ENCODE measurements at regions not wholly inside any gene's neighbourhood (a gene's known extent, or its start where the extent isn't known, plus 50 kb on each side); places are given as distances from the start of the nearest gene placed in this dataset.
"Not testable (repeated sequence)": the region's sequence is repeated elsewhere in the genome, so short reads cannot be mapped to it uniquely, and the experiment has no call there.

DNA sequence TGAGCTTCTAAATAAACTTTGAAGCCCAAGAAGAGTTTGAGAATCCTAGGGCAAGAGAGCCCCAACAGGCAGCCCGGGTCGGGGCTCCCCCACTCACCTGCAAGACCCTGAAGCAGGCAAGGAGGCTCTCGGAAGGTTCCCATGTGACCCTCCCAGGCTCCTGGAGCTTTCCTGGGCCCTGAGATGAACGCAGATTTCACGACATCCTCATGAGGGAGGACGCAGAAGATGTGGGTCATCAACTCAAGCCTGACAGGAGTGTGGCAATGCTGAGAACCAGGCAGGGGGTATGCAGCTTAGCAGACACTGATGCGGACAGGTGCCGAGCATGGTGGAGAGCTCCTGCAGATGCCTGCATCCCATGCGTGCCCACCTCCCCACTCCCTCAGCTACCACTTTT, 184.5 kb upstream of the SLC24A3 start:
- no peak for DNase-seq

DNA sequence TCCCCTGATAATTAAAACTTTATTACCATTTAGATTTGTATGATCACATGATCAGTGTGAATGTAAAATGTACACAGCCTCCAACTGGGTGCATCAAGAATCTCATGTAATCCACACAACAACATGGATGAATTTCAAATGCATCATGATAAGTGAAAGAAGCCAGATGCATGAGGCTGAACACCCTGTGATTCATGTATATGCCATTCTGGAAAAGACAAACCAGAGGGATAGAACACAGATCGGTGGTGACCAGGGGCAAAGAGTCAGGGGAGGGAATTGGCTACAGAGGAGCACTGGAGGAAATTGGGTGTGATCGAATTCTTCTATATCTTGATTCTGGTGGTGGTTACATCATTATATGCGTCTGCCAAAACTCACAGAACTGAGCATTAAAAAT, 170.7 kb upstream of the SLC24A3 start:
- no peak for DNase-seq

DNA sequence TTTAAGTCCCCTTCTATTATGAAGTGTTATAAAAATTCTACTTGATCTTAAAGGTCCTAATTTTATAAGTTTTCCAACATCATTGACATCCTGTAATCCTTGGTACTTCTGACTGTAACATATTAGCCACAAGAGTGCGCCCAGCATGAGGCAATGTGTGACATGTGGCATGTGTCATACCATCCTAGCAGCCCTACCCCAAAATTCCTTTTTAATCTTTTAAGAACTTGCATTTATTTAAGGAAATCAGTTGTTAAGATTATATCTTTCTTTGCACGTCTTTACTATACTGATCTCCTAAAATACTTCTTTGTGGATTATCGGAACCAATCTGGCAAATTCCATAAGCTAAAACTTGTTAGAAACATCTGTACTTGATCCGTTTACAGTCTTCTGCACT, 167.1 kb upstream of the SLC24A3 start:
- DNase-seq = no peak

- no peak for DNase-seq
Measured at GRCh38 chr20:19047040-19047950, 165.1 kb upstream of the SLC24A3 start.

DNA sequence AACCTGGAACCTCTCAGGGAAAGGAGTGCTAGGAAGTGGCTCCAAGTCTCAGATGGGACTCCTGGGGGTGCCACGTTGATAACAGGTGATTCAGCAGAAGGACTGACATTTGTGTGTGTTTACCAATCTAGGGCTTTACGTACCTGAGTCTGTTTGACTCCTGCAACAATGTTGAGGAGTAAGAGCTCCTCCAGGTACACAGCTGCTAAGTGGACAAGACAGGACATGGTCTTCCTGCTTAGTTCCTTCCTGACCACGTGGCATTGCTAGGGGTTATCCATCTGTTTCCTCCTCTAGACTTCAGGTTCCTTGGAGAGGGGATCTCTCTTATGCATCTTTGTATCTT, 164.5 kb upstream of the SLC24A3 start:
- no peak for DNase-seq

DNA sequence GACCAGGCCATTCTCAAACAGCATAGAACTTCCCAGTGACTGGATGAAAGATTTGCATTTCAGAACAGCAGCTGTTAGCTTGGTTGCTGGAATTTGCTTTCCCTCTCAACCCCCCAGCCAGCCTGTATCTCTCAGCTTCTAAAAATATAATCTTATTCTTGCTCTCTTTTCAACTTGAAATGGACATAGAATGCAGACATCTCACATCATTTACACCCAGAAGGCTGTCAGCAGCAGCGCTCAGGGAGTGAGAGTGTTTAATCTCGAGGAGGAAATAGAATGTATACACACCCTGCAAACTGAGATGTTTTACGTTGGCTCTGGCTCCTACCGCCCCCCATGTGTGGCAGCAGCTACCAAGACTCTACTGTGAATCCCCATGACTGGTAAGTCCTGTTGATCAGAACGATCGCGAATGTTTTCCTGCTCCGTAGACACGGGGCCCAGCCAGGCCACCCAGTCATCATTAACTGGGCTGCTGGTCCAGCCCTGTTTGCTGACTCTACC, 163.4 kb upstream of the SLC24A3 start:
- no peak for DNase-seq

GRCh38 chr20:19049514-19049913, 162.9 kb upstream of the SLC24A3 start:
- no peak for DNase-seq

DNA sequence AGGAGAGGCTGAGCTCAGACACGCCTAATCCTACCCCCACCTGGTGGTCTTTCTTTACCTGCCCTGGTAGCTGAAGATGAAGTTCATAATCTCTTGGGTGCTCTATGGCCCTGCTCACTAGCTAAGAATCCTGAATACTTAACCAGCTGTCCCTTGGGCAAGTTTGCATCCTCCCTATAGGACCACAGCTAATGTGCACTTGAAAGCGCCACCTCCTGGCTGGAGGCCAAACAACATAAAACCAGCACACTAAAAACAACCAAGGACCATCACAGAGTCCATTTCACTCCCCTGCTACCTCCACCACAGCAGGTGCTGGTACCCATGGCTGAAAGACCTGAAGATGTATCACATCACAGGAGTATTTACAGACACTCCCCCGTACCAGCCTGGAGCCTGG, 155.5 kb upstream of the SLC24A3 start:
- peak; percentile 12 to 32 for DNase-seq

GRCh38 chr20:19064788-19065187, 147.7 kb upstream of the SLC24A3 start:
- DNase-seq = not testable (repeated sequence)

DNA sequence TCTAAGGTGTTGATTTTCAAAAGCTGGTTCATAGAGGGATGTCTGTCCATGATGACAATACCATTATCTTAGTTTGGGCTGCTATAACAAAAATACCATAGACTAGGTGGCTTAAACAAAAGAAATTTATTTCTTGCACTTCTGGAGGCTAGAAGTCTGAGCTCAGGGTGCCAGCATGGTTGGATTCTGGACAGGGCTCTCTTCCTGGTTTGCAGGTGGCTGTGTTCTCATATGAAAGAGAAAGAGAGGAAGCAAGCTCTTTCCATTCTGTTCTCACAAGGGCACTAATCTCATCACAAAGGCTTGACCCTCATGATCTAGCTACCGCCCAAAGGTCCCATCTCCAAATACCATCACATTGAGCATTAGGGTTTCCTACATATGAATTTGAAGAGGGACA, 144.5 kb upstream of the SLC24A3 start:
- no peak for DNase-seq

- DNase-seq = no peak
Measured at GRCh38 chr20:19070026-19070425, 142.4 kb upstream of the SLC24A3 start.

DNA sequence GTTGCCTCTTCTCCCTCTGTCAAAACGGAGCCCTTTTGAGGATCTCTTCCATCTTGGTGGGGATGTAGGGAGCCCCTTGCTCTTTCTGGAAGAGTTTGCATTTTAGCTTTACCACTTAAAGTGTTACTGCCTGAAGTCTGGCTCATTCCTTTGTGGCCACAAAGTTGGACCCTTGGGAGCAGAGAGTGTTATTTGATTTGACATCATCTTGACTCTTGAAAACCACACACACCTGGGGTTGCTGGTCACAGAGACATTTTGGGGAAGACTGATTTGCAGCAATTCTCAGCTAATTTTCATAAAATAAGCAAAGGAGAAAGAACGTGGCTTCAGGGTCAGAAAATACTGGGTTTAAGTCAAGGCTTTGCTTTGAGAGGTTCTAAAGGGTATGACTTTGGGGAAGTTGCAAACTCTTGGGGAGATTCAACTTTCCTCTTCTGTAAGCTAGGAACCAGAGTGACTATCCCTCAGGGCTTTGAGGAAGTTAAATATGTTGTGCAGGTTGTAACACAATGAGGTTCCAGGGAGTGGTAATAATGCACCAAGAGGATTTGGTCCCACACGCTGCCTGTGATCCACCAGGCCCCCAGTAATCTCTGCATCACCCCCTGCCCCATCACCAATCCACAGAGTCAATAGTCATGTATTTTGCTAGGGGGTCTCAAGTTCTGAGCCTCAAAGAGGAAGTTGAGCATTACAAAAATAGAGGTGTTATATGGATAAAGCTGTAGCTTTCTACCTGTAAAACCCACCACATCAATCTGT, 141.6 kb upstream of the SLC24A3 start:
- DNase-seq = no peak

- no peak for DNase-seq
Measured at GRCh38 chr20:19071446-19071725, 141.1 kb upstream of the SLC24A3 start.

GRCh38 chr20:19071902-19072498, 140.4 kb upstream of the SLC24A3 start:
- no peak for DNase-seq

DNA sequence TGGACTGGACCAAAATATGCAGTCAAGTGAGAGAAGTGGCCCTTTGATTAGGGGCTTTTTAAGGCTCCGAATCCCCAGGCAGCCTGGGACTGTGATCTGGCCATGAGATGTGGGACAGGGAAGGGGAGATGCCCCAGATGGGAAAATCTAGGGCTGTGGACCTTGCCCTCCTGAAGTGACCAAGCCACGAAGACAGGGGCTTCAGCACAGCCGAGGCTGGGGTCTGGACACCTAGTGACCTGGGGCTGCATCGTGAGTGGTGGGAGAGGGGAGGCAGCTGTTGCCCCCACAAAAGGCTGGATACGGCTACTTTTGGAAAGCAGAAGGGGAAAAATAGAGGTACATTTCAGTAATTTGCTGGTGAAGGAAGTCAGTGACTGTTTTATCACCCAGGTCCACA, 139.5 kb upstream of the SLC24A3 start:
- DNase-seq = no peak

- no peak for DNase-seq
Measured at GRCh38 chr20:19073584-19074218, 138.7 kb upstream of the SLC24A3 start.

DNA sequence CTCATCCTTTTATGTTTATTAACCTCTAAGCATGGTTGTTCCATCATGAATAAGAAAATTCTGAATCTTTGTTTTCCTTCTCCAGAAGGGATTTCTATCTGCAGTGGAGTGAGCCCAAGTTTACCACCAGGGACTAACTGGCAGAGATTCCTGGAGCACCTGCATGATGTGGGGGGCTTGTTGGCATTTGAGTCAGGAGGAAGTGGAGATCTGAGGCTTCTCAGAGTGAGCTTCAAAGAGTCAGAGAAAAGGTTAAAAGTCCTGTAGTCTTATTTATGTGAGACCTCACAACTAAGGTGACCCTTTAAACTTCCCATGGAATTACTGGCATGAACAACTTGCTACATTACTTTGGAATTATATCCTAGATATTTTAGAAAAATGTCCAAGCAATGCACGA, 138.1 kb upstream of the SLC24A3 start:
- no peak for DNase-seq

DNA sequence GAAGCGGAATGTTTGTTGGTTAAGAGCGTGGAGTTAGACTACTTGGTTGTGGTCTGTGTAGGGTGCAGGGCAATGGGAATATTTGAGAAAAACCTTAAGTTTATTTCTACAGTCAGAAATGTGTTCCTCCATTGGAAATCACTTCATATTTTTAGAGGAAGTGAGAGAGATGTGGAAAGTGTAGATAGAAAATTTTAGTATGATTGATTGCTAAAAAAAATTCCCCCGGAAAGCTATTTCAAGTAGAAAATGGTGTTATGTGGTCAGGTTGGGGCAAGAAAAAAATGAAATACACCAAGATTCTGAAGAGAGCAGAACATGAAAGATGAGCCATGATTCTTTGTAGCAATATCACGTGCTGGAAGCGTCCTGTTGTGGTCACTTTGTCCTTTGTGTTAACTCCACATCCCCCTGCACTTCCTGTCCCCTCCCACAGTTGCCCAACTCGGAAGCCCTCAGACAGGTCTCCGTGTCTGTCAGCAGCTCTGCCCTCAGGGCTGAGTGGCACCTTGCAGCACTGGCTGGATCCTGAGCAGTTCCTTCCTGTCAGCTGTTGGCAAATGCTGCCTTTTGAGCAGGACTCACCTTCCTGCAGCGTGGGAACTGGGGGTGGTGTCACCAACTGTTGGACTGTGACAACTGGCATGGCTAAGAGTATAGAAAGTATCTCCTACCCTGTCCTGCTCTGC, 137.5 kb upstream of the SLC24A3 start:
- no peak for DNase-seq

DNA sequence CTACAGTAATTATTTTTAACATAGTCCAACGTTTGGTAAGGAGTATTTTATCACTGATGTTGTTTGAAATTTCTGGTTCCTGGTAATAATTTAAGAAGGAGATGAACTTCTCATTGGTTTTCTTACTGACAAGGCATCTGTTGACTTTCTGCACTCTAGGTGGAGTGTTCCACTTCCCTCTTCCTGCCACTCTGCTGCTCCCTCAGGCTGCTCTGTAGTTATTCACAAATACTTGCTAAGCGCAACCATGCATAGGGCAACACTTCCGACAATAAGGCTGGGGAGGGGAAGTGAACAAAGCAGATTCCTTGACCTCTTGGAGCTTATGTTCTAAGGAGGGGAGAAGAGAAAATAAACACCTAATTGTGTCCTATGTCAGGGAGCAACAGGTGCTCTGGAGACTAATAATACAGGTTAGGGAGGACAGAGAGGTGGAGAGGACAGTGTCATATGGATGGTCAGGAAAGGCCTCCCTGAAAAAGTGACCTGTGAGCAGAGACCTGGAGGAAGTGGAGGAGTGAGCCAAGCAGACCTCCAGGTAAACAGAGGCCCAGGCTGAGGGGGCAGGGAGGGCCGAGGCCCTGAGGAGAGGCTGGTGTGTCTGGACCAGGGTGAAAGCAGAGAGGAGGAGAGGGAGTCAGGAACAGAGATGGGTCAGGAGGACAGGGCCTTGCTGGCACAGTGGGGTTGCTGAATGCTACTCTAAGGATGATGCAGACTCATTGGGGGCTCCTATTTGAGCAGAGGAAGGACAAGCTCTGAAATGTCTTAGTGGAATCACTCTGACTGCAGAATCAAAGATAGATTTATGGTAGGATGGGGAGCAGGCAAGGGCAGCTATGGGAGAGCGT, 134.8 kb upstream of the SLC24A3 start:
- DNase-seq = no peak

DNA sequence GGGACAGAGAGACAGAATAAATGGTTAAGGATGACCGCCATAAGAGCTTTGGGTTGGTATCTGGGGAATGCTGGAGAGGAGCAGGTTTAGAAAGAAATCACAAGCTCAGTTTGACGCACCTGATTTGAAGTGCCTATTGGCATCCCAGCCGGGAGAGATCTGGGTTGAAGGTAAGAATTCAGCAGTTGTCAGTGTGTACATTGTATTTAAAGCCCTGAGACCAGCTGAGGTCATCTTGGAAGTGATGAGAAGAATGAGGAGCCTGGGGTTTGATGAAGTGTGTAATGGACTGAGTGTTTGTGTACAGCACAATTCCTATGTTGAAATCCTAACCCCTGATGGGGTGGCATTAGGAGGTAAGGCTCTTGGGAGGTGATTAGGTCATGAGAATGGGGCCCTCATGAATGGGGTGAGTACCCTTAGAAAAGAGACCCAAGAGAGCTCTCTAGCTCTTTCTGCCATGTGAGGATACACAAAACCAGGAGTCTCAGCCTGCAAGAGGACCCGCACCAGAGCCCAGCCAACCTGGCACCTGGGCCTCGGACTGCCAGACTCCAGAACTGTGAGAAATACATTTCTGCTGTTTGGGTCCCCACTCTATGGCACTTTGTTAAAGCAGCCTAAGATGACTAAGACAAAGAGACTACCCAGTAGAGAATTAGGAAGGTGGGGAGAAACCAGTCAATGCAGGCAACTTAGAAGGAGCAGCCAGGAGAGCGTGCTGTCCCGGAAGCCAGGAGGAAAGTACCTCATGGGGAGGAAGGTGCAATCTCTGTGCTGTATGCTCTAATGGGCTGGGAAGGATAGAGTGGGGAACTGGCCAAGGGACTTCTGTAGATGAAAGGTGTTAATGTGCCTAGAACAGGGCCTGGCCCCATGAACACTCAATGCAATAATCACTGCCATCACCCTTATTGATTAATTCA, 133.7 kb upstream of the SLC24A3 start:
- DNase-seq = no peak
